ENCODE measurements at regions not wholly inside any gene's neighbourhood (a gene's known extent, or its start where the extent isn't known, plus 50 kb on each side); places are given as distances from the start of the nearest gene placed in this dataset.

- Histone ChIP-seq H4K20me1 (replicated peaks in 1 of 2; ENCODE audit: control insufficient read depth in 1 of 2, insufficient read depth in 2 of 2, low read length in 2 of 2) (no peaks in the 10 kb centered on the region), H3K9me3 (ENCODE audit: insufficient read depth in 2 of 2, low read depth in 1 of 2, low read length in 1 of 2) (no peaks in the 10 kb centered on the region), H2AK5ac (ENCODE audit: low read depth, low read length) (no peak overlapping the region), H3K4ac (replicated peaks; ENCODE audit: insufficient read length, low read depth, low read length) (no peak overlapping the region), H3K9ac (replicated peaks in 1 of 4; ENCODE audit: extremely low read depth in 1 of 4, low read depth in 3 of 4, low read length in 3 of 4) (no peak overlapping the region), H3K27ac (ENCODE audit: low read depth, low read length) (no peak overlapping the region), H3K18ac (ENCODE audit: extremely low read depth, low read length) (no peak overlapping the region), H2BK20ac (ENCODE audit: low read length) (no peak overlapping the region), H3K23me2 (ENCODE audit: low read depth, low read length) (no peaks in the 10 kb centered on the region), H4K91ac (replicated peaks; ENCODE audit: insufficient read length, low read length) (no peak overlapping the region), H2BK15ac (ENCODE audit: low read length) (no peak overlapping the region), H4K8ac (ENCODE audit: extremely low read depth, insufficient read depth, low read length) (no peak overlapping the region), H2BK120ac (replicated peaks; ENCODE audit: low read depth, low read length) (no peak overlapping the region), H3K27me3 (replicated peaks in 1 of 4; ENCODE audit: control insufficient read depth in 3 of 4, extremely low read depth in 1 of 4, insufficient read depth in 3 of 4, low read length in 3 of 4) (no peaks in the 10 kb centered on the region), H3K23ac (ENCODE audit: insufficient read length) (no peak overlapping the region), H3K4me2 (ENCODE audit: insufficient read depth in 1 of 2, low read depth in 2 of 2, low read length in 2 of 2) (no peak overlapping the region), H2BK5ac (ENCODE audit: low read depth, low read length) (no peak overlapping the region), H3K4me1 (replicated peaks in 1 of 4; ENCODE audit: control insufficient read depth in 3 of 4, insufficient read depth in 4 of 4, low read length in 3 of 4) (no peaks in the 10 kb centered on the region), H3K56ac (replicated peaks; ENCODE audit: insufficient read length, low read depth, low read length) (no peak overlapping the region), H3K79me1 (ENCODE audit: low read depth, low read length) (no peaks in the 10 kb centered on the region), H3K14ac (ENCODE audit: insufficient read length) (no peak overlapping the region), H3K79me2 (ENCODE audit: control insufficient read depth in 1 of 2, insufficient read depth in 2 of 2, low read length in 2 of 2) (no peaks in the 10 kb centered on the region), H4K5ac (ENCODE audit: insufficient read length, low read depth, low read length) (no peak overlapping the region), H2AFZ (ENCODE audit: low read length) (no peak overlapping the region), H3K36me3 (ENCODE audit: control insufficient read depth in 2 of 4, insufficient read depth in 4 of 4, low read length in 3 of 4) (no peaks in the 10 kb centered on the region), H2BK12ac (ENCODE audit: low read depth, low read length) (no peak overlapping the region), H3K4me3 (ENCODE audit: extremely low read depth in 1 of 4, insufficient read depth in 2 of 4, low read depth in 3 of 4, low read length in 4 of 4) (no peak overlapping the region)
- ChIA-PET CTCF (ENCODE audit: partially characterized antibody) (no interaction called here), POLR2A (ENCODE audit: partially characterized antibody) (no interaction called here)
- FAIRE-seq (no peak), DNase-seq (ENCODE audit: low read depth in 1 of 2, low spot score in 2 of 2) (no peak)
- WGBS, 2 experiments (ENCODE audit: extremely low coverage in 1 of 2, insufficient coverage in 1 of 2, insufficient read length in 1 of 2, insufficient replicate concordance in 2 of 2, low coverage in 1 of 2, low lambda C conversion rate in 2 of 2, missing lambda C conversion rate in 1 of 2), result 78% methylated on average over 2 of the region's 2 CpGs; no CpG with 5 or more reads in 1 of the 2 experiments
- TF ChIP-seq ASH2L (IDR thresholded peaks at IDR 0.05; ENCODE audit: low read length), result no peak
- TF ChIP-seq MAFK (IDR thresholded peaks at IDR 0.05; ENCODE audit: low read depth, low read length), result no peak
- TF ChIP-seq RAD21 (IDR thresholded peaks at IDR 0.05 in 1 of 2, conservative IDR thresholded peaks at IDR 0.05 in 1 of 2; ENCODE audit: low read depth in 2 of 2, low read length in 2 of 2), result no peak
- no peak for TF ChIP-seq RXRA (IDR thresholded peaks at IDR 0.05; ENCODE audit: insufficient read depth, low read depth, low read length)
- TF ChIP-seq SRF (IDR thresholded peaks at IDR 0.05; ENCODE audit: low read depth, low read length), result no peak
- no peak for TF ChIP-seq RFX5 (IDR thresholded peaks at IDR 0.05; ENCODE audit: borderline replicate concordance, low read depth, low read length)
- TF ChIP-seq CHD2 (IDR thresholded peaks at IDR 0.05; ENCODE audit: low read length), result no peak
- no peak for TF ChIP-seq CBX5 (IDR thresholded peaks at IDR 0.05; ENCODE audit: low read depth, low read length)
- TF ChIP-seq HDAC2 (IDR thresholded peaks at IDR 0.05; ENCODE audit: borderline replicate concordance in 1 of 2, low read depth in 2 of 2, low read length in 2 of 2), result no peak
- no peak for TF ChIP-seq POU5F1 (IDR thresholded peaks at IDR 0.05; ENCODE audit: low read depth, low read length)
- TF ChIP-seq SIX5 (IDR thresholded peaks at IDR 0.05; ENCODE audit: low read depth, low read length), result no peak
- no peak for TF ChIP-seq TBP (IDR thresholded peaks at IDR 0.05; ENCODE audit: low read depth, low read length)
- no peak for TF ChIP-seq TCF12 (IDR thresholded peaks at IDR 0.05; ENCODE audit: low read depth, low read length)
Observed at GRCh38 chr14:53376064-53376463, 222.9 kb upstream of the DDHD1 start.

Data from H1 (cell line).